Heart left ventricle (tissue), 16 donors: ENCODE measurements at regions not wholly inside any gene's neighbourhood (a gene's known extent, or its start where the extent isn't known, plus 50 kb on each side); places are given as distances from the start of the nearest gene placed in this dataset.
A peak's percentile ranks its signal among the peaks of the same experiment; 100 is the strongest.

Experiments used
- ATAC-seq, 4 donors: fragments of 200-7000 bp; cut with Tn5 transposase; one replicate each; pipeline ENCODE4 v1.9.1; 2020 to 2022; ENCODE audit warnings: moderate library complexity in 4 of 4, mild to moderate bottlenecking in 3 of 4, moderate number of reproducible peaks in 1 of 4
- DNase-seq, 5 donors: peaks; one replicate each; pipeline ENCODE4 v3.0.0-alpha.2; 2020
- H3K27ac ChIP-seq, 12 donors: fragments of 200-600 bp; sonication (generic) in 4 of 12; one replicate each; pipeline versions ENCODE4 v1.5.0 to v1.8.0; 2016 to 2022; ENCODE audit warnings: mild to moderate bottlenecking in 2 of 12
- H3K27me3 ChIP-seq, 9 donors: fragments of 200-600 bp; sonication (generic) in 2 of 9; one replicate each; pipeline versions ENCODE4 v1.5.1 to v1.8.0; 2016 to 2022; ENCODE audit warnings: mild to moderate bottlenecking in 3 of 9
- H3K36me3 ChIP-seq, 9 donors: fragments of 200-600 bp; sonication (generic) in 2 of 9; one replicate each; pipeline versions ENCODE4 v1.5.0 to v1.8.0; 2018 to 2022; ENCODE audit warnings: mild to moderate bottlenecking in 2 of 9
- H3K4me1 ChIP-seq, 12 donors: fragments of 200-600 bp; sonication (generic) in 4 of 12; one replicate each; pipeline versions ENCODE4 v1.5.0 to v1.8.0; 2016 to 2022; ENCODE audit warnings: mild to moderate bottlenecking in 3 of 12
- H3K4me3 ChIP-seq, 12 donors: fragments of 200-600 bp; sonication (generic) in 4 of 12; one replicate each; pipeline versions ENCODE4 v1.5.0 to v1.8.0; 2017 to 2022; ENCODE audit warnings: mild to moderate bottlenecking in 9 of 12, moderate library complexity in 4 of 12
- H3K9me3 ChIP-seq, 12 donors: fragments of 200-600 bp; sonication (generic) in 4 of 12; one replicate each; pipeline versions ENCODE4 v1.5.0 to v1.8.0; 2016 to 2022; ENCODE audit warnings: mild to moderate bottlenecking in 1 of 12
- CTCF ChIP-seq, 12 donors: fragments of 200-600 bp; sonication (generic) in 4 of 12; IDR thresholded peaks; one replicate each; pipeline versions ENCODE4 v1.5.0 to v1.8.0; 2018 to 2022; ENCODE audit warnings: antibody characterized with exemption in 12 of 12, mild to moderate bottlenecking in 5 of 12
- POLR2A ChIP-seq, 2 donors: fragments of 450-650 bp; IDR thresholded peaks; one replicate each; pipeline ENCODE4 v1.6.1; 2017; ENCODE audit warnings: antibody characterized with exemption in 2 of 2, mild to moderate bottlenecking in 2 of 2, moderate library complexity in 2 of 2
- WGBS, 4 donors: extraction: QIAGEN DNeasy Blood & Tissue Kit in 2 of 4; methylation state at CpG; one replicate each; pipeline versions ENCODE4 v1.1.5 to v1.1.7; 2013 to 2018; 5-methylcytosine and 5-hydroxymethylcytosine counted together
- intact Hi-C, 10 donors: fragments of 100-400 bp; cut with DNase I; formaldehyde crosslinking; loops; one replicate each; pipeline versions ENCODE4 v1.11.1 to v1.14.2; 2022
- donor health status: ischemic (EF 13 %, LVEDD 7.1; RV severe dilation, severe dysfunction).
- donor health status: healthy with polysubstance abuse.
- donor health status: DM: no; HTN: yes; CAD: no.
- donor health status: DM: no; HTN: no; CAD: no.
- donor health status: ischemic (EF 25% LVEDD 6.9; RV normal size, moderate dysfunction).
- donor health status: ischemic (EF 25% LVEDD 5.7; RV mildly dilated, moderate dysfunction).
- donor health status: healthy.
- donor health status: DM: yes; HTN: yes; CAD: no.
- donor health status: ischemic (EF 35%, LVEDD 5.7; RV mildly dilated, moderate dysfunction).
- donor health status: nonischemic (EF 11% LVEDD 7.7; RV severe dilation, severe dysfunction).
- donor health status: DM: yes; HTN: yes; CAD: no.
- donor health status: PGD.
- donor health status: ischemic (EF 29% LVEDD 5.4; RV normal size, mild dysfunction).
- donor health status: nonischemic (EF 23%, LVEDD 6.1; RV moderate dilation, normal function).

- intact Hi-C loops, result loop anchor here in 1 of 10 donors (2.0 kb wide), 1 partner anchor 31 kb away; no protein-coding TSS in a partner anchor
- peaks cover 0 to 43% (median 27%) of the 10 kb centered on the region in 12 donors for H3K4me1 ChIP-seq
- H3K27me3 ChIP-seq, result no peaks in the 10 kb centered on the region
- no peak overlapping the region for H3K4me3 ChIP-seq
- H3K9me3 ChIP-seq, result no peaks in the 10 kb centered on the region
- DNase-seq, result no peak
- no peak overlapping the region for H3K27ac ChIP-seq
- WGBS, 4 donors, result 93 to 95% (median 93%) methylated on average over 1 of the region's 1 CpG
- TF ChIP-seq POLR2A (IDR thresholded peaks at IDR 0.05), result no peak
- TF ChIP-seq CTCF (IDR thresholded peaks at IDR 0.05), result no peak
- no peaks in the 10 kb centered on the region for H3K36me3 ChIP-seq
- no peak for ATAC-seq
These were observed 222.7 kb downstream of the SPRY1 start for GRCh38 chr4:123619326-123619725.

GRCh38 chr4:123619895-123620294, 223.3 kb downstream of the SPRY1 start:
- ATAC-seq, result no peak

GRCh38 chr4:123621072-123621705, 224.6 kb downstream of the SPRY1 start:
- WGBS, 4 donors, result 33 to 36% (median 35%) methylated on average over 5 of the region's 5 CpGs

More at GRCh38 chr4:123619895-123620294, 223.3 kb downstream of the SPRY1 start:
- DNase-seq, result no peak
- intact Hi-C loops, result loop anchor here in 1 of 10 donors (2.0 kb wide), 1 partner anchor 31 kb away; no protein-coding TSS in a partner anchor
- Histone ChIP-seq H3K27me3 (no peaks in the 10 kb centered on the region), H3K27ac (peak overlapping the region in 3 of 12 donors; percentile 46 to 65 (median 47)), H3K4me1 (peaks cover 0 to 43% (median 27%) of the 10 kb centered on the region in 12 donors), H3K36me3 (no peaks in the 10 kb centered on the region), H3K4me3 (no peak overlapping the region), H3K9me3 (no peaks in the 10 kb centered on the region)
- no peak for TF ChIP-seq POLR2A (IDR thresholded peaks at IDR 0.05)
- no peak for TF ChIP-seq CTCF (IDR thresholded peaks at IDR 0.05)

More at GRCh38 chr4:123621072-123621705, 224.6 kb downstream of the SPRY1 start:
- H3K4me3 ChIP-seq, result no peak overlapping the region
- H3K4me1 ChIP-seq, result peaks cover 0 to 43% (median 26%) of the 10 kb centered on the region in 12 donors
- intact Hi-C loops, result no loop called here
- H3K27ac ChIP-seq, result peak overlapping the region in 10 of 12 donors; percentile 8 to 67 (median 50)
- H3K9me3 ChIP-seq, result no peaks in the 10 kb centered on the region
- no peak for TF ChIP-seq POLR2A (IDR thresholded peaks at IDR 0.05)
- no peak for TF ChIP-seq CTCF (IDR thresholded peaks at IDR 0.05)
- DNase-seq (peak in 1 of 5 donors; percentile 20), ATAC-seq (peak in 3 of 4 donors; percentile 44 to 56 (median 46))
- H3K27me3 ChIP-seq, result no peaks in the 10 kb centered on the region
- no peaks in the 10 kb centered on the region for H3K36me3 ChIP-seq
